ENCODE measurements at regions not wholly inside any gene's neighbourhood (a gene's known extent, or its start where the extent isn't known, plus 50 kb on each side); places are given as distances from the start of the nearest gene placed in this dataset.

DNA sequence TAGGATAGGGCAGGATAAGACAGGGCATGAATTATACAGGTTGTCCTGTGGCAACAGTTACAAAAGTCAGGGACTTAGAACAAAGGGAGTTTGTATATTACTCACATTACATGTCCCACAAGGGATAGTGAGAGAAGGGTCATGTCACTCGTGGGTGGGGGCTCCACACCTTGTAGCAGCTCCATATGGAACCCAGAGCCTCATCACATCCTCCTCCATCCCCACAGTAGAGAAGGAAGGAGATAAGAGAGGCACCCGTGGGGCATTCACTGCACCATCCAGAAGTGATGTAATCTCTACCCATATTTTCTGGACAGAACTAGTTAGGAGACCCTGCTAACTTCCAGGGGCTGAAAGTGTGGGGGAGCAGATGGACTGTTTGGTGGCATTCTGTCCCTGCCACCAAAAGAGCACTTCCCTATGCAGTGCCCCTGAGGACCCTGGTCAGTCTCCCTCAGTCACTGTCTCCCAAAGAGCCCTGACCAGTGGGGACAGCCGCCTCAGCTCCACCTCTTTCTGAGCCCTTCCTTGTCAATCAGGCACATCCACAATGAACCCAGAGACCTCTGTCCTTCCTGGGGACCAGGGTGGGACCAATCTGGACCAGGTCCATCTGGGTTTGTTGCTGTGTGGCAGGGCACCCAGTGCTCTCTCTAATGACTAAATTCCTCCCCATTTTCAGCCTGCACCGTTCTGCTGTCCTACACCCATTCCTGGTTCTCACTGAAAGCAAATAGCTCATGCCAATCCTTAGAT, 154.8 kb upstream of the ETV3 start:
- TF ChIP-seq, protein P1, sequence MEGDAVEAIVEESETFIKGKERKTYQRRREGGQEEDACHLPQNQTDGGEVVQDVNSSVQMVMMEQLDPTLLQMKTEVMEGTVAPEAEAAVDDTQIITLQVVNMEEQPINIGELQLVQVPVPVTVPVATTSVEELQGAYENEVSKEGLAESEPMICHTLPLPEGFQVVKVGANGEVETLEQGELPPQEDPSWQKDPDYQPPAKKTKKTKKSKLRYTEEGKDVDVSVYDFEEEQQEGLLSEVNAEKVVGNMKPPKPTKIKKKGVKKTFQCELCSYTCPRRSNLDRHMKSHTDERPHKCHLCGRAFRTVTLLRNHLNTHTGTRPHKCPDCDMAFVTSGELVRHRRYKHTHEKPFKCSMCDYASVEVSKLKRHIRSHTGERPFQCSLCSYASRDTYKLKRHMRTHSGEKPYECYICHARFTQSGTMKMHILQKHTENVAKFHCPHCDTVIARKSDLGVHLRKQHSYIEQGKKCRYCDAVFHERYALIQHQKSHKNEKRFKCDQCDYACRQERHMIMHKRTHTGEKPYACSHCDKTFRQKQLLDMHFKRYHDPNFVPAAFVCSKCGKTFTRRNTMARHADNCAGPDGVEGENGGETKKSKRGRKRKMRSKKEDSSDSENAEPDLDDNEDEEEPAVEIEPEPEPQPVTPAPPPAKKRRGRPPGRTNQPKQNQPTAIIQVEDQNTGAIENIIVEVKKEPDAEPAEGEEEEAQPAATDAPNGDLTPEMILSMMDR (IDR thresholded peaks at IDR 0.05; ENCODE audit: insufficient read depth, low read length, poor library complexity, severe bottlenecking): no peak
- Histone ChIP-seq H3K4me3 (ENCODE audit: low read depth, low read length) (no peak overlapping the region), H3K36me3 (ENCODE audit: control insufficient read depth, insufficient read depth, low read length) (no peaks in the 10 kb centered on the region), H3K27me3 (ENCODE audit: control insufficient read depth, insufficient read depth, low read length) (no peaks in the 10 kb centered on the region)
- no peak for DNase-seq (ENCODE audit: low read depth)

GRCh38 chr1:157292302-157292701, 154.1 kb upstream of the ETV3 start:
- Histone ChIP-seq H3K27me3 (ENCODE audit: control insufficient read depth, insufficient read depth, low read length) (no peaks in the 10 kb centered on the region), H3K36me3 (ENCODE audit: control insufficient read depth, insufficient read depth, low read length) (no peaks in the 10 kb centered on the region), H3K4me3 (ENCODE audit: low read depth, low read length) (no peak overlapping the region)
- DNase-seq (ENCODE audit: low read depth): no peak
- TF ChIP-seq, protein P1 (IDR thresholded peaks at IDR 0.05; ENCODE audit: insufficient read depth, low read length, poor library complexity, severe bottlenecking): no peak

GRCh38 chr1:157291083-157291482, 152.9 kb upstream of the ETV3 start:
- no peaks in the 10 kb centered on the region for H3K27me3 ChIP-seq (ENCODE audit: control insufficient read depth, insufficient read depth, low read length)
- H3K4me3 ChIP-seq (ENCODE audit: low read depth, low read length): no peak overlapping the region
- no peak for DNase-seq (ENCODE audit: low read depth)
- H3K36me3 ChIP-seq (ENCODE audit: control insufficient read depth, insufficient read depth, low read length): no peaks in the 10 kb centered on the region
- TF ChIP-seq, protein P1 (IDR thresholded peaks at IDR 0.05; ENCODE audit: insufficient read depth, low read length, poor library complexity, severe bottlenecking): no peak

- DNase-seq (ENCODE audit: low read depth): no peak
- TF ChIP-seq, protein P1 (IDR thresholded peaks at IDR 0.05; ENCODE audit: insufficient read depth, low read length, poor library complexity, severe bottlenecking): no peak
- H3K4me3 ChIP-seq (ENCODE audit: low read depth, low read length): no peak overlapping the region
- no peaks in the 10 kb centered on the region for H3K36me3 ChIP-seq (ENCODE audit: control insufficient read depth, insufficient read depth, low read length)
- H3K27me3 ChIP-seq (ENCODE audit: control insufficient read depth, insufficient read depth, low read length): no peaks in the 10 kb centered on the region
Measured at GRCh38 chr1:157289424-157290105, 151.4 kb upstream of the ETV3 start.

- DNase-seq (ENCODE audit: low read depth): no peak
- H3K4me3 ChIP-seq (ENCODE audit: low read depth, low read length): no peak overlapping the region
- TF ChIP-seq, protein P1 (IDR thresholded peaks at IDR 0.05; ENCODE audit: insufficient read depth, low read length, poor library complexity, severe bottlenecking): no peak
- no peaks in the 10 kb centered on the region for H3K27me3 ChIP-seq (ENCODE audit: control insufficient read depth, insufficient read depth, low read length)
- H3K36me3 ChIP-seq (ENCODE audit: control insufficient read depth, insufficient read depth, low read length): no peaks in the 10 kb centered on the region
Measured at GRCh38 chr1:157288996-157289395, 150.8 kb upstream of the ETV3 start.
